ENCODE measurements at regions not wholly inside any gene's neighbourhood (a gene's known extent, or its start where the extent isn't known, plus 50 kb on each side); places are given as distances from the start of the nearest gene placed in this dataset.

DNA sequence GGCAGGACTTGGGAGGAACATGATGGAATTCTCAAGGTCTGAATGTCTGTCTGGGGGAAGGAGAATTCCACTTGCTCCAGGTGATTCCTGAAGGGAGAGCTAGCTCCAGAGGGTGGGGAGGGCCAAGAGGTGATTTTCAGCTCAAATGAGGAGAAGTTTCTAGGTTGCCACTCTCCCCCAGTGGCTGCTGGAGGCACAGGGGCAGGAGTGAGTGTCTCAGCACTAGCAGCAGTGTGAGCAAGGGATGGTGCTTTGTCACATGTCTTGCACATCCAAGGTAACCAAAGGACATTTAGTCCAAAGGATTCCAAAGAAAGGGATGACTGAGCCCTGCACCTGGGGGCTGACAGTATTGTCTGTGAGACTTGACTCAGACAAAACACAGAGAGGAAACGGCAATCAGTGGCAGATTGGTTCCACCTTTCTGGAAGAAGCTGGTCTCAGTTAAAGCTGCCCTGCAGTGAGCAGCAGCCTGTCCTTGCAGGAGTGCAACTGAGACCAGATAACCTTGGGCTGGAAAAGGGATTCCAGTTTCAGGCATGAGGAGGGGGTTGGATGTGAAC, 51.2 kb upstream of the PCBD1 start:
- no peak overlapping the region for H3K4me3 Mint-ChIP-seq
- H3K9me3 Mint-ChIP-seq = no peaks in the 10 kb centered on the region
- no peak overlapping the region for H3K27ac Mint-ChIP-seq
- no peaks in the 10 kb centered on the region for H3K36me3 ChIP-seq (ENCODE audit: insufficient read depth, low read length)
- ATAC-seq (ENCODE audit: poor library complexity) (no peak), DNase-seq (no peak)
- no peaks in the 10 kb centered on the region for H3K36me3 Mint-ChIP-seq (ENCODE audit: low read depth)
- intact Hi-C loops (cut with DNase I, micrococcal nuclease) = no loop called here
- TF ChIP-seq CTCF (IDR thresholded peaks at IDR 0.05) = no peak
- no peaks in the 10 kb centered on the region for H3K27me3 Mint-ChIP-seq
- H3K4me3 ChIP-seq (ENCODE audit: low read length) = no peak overlapping the region
- H3K4me1 Mint-ChIP-seq (ENCODE audit: low read depth) = no peaks in the 10 kb centered on the region
- no peak overlapping the region for H3K27ac ChIP-seq (ENCODE audit: low read depth in 1 of 2, low read length in 2 of 2)
- no peaks in the 10 kb centered on the region for H3K9me3 ChIP-seq (ENCODE audit: control insufficient read depth in 1 of 2, insufficient read depth in 1 of 2, low read length in 2 of 2)
- H3K4me1 ChIP-seq (ENCODE audit: insufficient read depth, low read length) = no peaks in the 10 kb centered on the region
- ChIA-PET POLR2A (interaction anchor here (0.6 kb wide), 1 partner anchor 17 kb away, joined by 3 read pairs; no protein-coding TSS in a partner anchor), CTCF (no interaction called here)
- peaks cover 0 to 4% of the 10 kb centered on the region in 2 experiments for H3K27me3 ChIP-seq (ENCODE audit: control insufficient read depth in 1 of 2, insufficient read depth in 2 of 2, low read length in 2 of 2)

DNA sequence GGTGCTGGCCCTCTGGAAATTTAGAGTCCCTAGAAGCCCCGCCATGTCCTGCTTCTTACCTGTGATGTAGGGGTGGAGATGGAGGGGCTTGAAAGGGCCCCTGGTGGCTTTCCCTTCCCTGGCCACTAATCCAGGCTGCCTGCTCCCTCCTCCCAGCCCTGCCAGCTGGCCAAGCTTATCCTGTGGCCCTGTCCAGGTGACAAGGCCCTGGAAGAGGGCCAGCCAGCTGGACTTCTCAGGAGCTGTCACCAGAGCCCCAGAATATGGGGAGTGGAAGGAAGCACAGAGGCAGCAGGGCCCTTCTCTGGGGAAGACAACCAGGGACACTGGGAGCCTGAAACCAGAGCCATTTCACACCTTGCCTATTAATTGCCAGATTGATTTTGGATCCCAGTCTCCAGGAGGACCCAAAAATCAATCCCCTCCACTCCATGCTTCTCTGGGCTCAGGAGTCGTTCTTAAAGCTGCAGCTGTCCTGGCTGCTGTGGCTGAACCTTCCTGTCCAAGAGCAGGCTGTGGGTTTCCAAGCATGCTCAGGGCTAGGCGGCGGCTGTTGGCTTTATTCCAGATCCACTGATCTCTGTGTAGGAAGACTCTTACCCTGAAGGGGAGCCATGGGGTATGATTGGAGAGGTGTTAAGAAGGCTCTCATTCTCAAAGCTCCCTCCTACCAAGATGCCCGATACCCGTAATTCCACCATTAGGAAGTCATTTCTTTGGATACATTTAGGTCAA, 52.6 kb upstream of the PCBD1 start:
- Histone ChIP-seq H3K4me3 (ENCODE audit: low read length) (no peak overlapping the region), H3K27me3 (ENCODE audit: control insufficient read depth in 1 of 2, insufficient read depth in 2 of 2, low read length in 2 of 2) (peaks cover 0 to 4% of the 10 kb centered on the region in 2 experiments), H3K27ac (ENCODE audit: low read depth in 1 of 2, low read length in 2 of 2) (no peak overlapping the region), H3K36me3 (ENCODE audit: insufficient read depth, low read length) (no peaks in the 10 kb centered on the region), H3K4me1 (ENCODE audit: insufficient read depth, low read length) (no peaks in the 10 kb centered on the region), H3K9me3 (ENCODE audit: control insufficient read depth in 1 of 2, insufficient read depth in 1 of 2, low read length in 2 of 2) (no peaks in the 10 kb centered on the region)
- ChIA-PET CTCF (no interaction called here), POLR2A (no interaction called here)
- DNase-seq (no peak), ATAC-seq (ENCODE audit: poor library complexity) (no peak)
- intact Hi-C loops (cut with DNase I, micrococcal nuclease) = no loop called here
- TF ChIP-seq CTCF (IDR thresholded peaks at IDR 0.05) = no peak
- Mint-ChIP-seq H3K4me1 (ENCODE audit: low read depth) (no peaks in the 10 kb centered on the region), H3K27ac (no peak overlapping the region), H3K4me3 (no peak overlapping the region), H3K27me3 (no peaks in the 10 kb centered on the region), H3K36me3 (ENCODE audit: low read depth) (no peaks in the 10 kb centered on the region), H3K9me3 (no peaks in the 10 kb centered on the region)

DNA sequence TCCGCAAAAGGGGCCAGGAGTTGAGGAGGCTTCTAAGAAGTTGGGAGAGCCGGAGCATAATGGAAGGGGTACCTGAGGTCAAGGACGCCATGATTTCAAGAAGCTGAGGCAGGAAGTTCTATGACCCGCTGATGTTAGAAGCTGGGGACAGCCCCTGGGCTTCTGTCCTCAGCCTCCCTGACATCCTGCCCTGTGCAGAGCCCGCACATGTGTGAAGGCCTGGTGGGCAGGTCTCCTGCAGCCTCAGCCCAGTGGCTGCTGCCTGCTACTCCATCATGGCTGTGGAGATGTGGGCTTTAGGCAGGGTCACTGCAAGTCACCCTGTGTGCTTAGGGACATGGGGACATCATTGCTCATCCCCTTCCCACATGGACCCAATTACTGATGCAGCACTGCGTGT, 53.8 kb upstream of the PCBD1 start:
- no peak for ATAC-seq (ENCODE audit: poor library complexity)
- H3K4me3 ChIP-seq (ENCODE audit: low read length) = no peak overlapping the region
- POLR2A ChIA-PET = no interaction called here

More for the DNA sequence above, 53.8 kb upstream of the PCBD1 start:
- no peak for TF ChIP-seq CTCF (IDR thresholded peaks at IDR 0.05)
- no peaks in the 10 kb centered on the region for H3K9me3 ChIP-seq (ENCODE audit: control insufficient read depth in 1 of 2, insufficient read depth in 1 of 2, low read length in 2 of 2)
- Mint-ChIP-seq H3K4me1 (ENCODE audit: low read depth) (no peaks in the 10 kb centered on the region), H3K9me3 (no peaks in the 10 kb centered on the region), H3K27me3 (no peaks in the 10 kb centered on the region), H3K4me3 (no peak overlapping the region), H3K36me3 (ENCODE audit: low read depth) (no peaks in the 10 kb centered on the region), H3K27ac (no peak overlapping the region)
- no peak for DNase-seq
- no peak overlapping the region for H3K27ac ChIP-seq (ENCODE audit: low read depth in 1 of 2, low read length in 2 of 2)
- H3K27me3 ChIP-seq (ENCODE audit: control insufficient read depth in 1 of 2, insufficient read depth in 2 of 2, low read length in 2 of 2) = peaks cover 0 to 4% of the 10 kb centered on the region in 2 experiments
- no peaks in the 10 kb centered on the region for H3K4me1 ChIP-seq (ENCODE audit: insufficient read depth, low read length)
- CTCF ChIA-PET = no interaction called here
- H3K36me3 ChIP-seq (ENCODE audit: insufficient read depth, low read length) = no peaks in the 10 kb centered on the region
- intact Hi-C loops (cut with DNase I, micrococcal nuclease) = no loop called here

Data from CD4-positive, alpha-beta T cell (primary cell).